Adrenal gland (tissue), 5 donors: ENCODE measurements at regions not wholly inside any gene's neighbourhood (a gene's known extent, or its start where the extent isn't known, plus 50 kb on each side); places are given as distances from the start of the nearest gene placed in this dataset.
"Not testable (repeated sequence)": the region's sequence is repeated elsewhere in the genome, so short reads cannot be mapped to it uniquely, and the experiment has no call there.

Source experiments
- POLR2A ChIP-seq, 2 donors: fragments of 450-650 bp; IDR thresholded peaks; one replicate each; pipeline ENCODE4 v1.6.1; 2017; ENCODE audit warnings: antibody characterized with exemption in 2 of 2, mild to moderate bottlenecking in 2 of 2, moderate library complexity in 1 of 2
- TF ChIP-seq, protein P1 (sequence below), 6 experiments: fragments of 450-650 bp in 4 of 6; fragments of 200-600 bp in 2 of 6; sonication (generic) in 1 of 6; IDR thresholded peaks; 1 replicate in 5 of 6; 2 replicates in 1 of 6; pipeline versions ENCODE4 v1.5.1 to v1.8.0; 2016 to 2021; ENCODE audit warnings: antibody characterized with exemption in 6 of 6, mild to moderate bottlenecking in 2 of 6, moderate library complexity in 1 of 6
- donor health status: DM: no; HTN: no; CAD: no.

DNA sequence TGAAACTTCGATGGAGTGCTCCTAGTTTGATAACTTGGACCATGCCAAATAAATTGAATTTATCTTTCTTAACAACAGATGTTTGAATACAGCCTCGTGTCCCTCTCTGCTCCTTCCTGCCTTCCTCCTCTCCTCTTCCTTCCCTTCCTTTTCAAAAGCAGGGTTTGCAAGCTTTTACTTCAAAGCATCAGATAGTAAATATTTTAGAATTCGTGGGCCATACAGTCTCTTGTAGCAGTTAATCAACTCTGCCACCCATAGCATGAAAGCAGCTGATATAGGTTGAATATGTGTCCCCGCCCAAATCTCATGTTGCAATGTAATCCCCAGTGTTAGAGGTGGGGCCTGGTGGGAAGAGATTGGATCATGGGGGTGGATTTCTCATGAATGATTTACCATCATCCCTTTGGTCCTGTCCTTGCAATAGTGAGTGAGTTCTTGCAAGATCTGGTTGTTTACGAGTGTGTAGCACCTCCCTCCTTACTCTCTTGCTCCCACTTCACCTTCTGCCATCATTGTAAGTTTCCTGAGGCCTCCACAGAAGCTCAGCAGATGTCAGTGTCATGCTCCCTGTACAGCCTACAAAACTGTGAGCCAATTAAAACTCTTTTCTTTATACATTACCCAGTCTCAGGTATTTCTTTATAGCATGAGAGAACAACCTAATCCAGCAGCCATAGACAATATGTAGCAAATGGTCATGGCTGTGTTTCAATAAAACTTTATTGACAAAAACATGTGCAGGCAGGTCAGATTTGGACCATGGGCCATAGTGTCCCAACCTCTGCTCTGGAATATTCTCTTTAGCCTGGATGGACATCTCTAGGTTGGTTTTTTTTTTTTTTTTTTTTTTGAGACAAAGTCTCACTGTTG is 102.8 kb downstream of the ALG1L2 start:
- TF ChIP-seq, protein P1, sequence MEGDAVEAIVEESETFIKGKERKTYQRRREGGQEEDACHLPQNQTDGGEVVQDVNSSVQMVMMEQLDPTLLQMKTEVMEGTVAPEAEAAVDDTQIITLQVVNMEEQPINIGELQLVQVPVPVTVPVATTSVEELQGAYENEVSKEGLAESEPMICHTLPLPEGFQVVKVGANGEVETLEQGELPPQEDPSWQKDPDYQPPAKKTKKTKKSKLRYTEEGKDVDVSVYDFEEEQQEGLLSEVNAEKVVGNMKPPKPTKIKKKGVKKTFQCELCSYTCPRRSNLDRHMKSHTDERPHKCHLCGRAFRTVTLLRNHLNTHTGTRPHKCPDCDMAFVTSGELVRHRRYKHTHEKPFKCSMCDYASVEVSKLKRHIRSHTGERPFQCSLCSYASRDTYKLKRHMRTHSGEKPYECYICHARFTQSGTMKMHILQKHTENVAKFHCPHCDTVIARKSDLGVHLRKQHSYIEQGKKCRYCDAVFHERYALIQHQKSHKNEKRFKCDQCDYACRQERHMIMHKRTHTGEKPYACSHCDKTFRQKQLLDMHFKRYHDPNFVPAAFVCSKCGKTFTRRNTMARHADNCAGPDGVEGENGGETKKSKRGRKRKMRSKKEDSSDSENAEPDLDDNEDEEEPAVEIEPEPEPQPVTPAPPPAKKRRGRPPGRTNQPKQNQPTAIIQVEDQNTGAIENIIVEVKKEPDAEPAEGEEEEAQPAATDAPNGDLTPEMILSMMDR (IDR thresholded peaks at IDR 0.05): not testable (repeated sequence)
- not testable (repeated sequence) for TF ChIP-seq POLR2A (IDR thresholded peaks at IDR 0.05)
